HG02970 (cell line): ENCODE measurements at regions not wholly inside any gene's neighbourhood (a gene's known extent, or its start where the extent isn't known, plus 50 kb on each side); places are given as distances from the start of the nearest gene placed in this dataset.

Experiments
- ATAC-seq: cut with Tn5 transposase; IDR thresholded peaks from one replicate; pipeline ENCODE4 v1.9.1; 2021; ENCODE audit warnings: mild to moderate bottlenecking, moderate library complexity, moderate number of reproducible peaks; ENCODE audit not compliant: unreplicated experiment, low FRiP score

- ATAC-seq, result no peak
Observed at GRCh38 chr16:74045513-74045912, 251.1 kb upstream of the PSMD7 start.

GRCh38 chr16:74035816-74036215, 260.8 kb upstream of the PSMD7 start:
- no peak for ATAC-seq

- ATAC-seq, result no peak
Observed at GRCh38 chr16:74034862-74035261, 261.8 kb upstream of the PSMD7 start.

- no peak for ATAC-seq
Observed at GRCh38 chr16:74034200-74034599, 262.4 kb upstream of the PSMD7 start.

- ATAC-seq, result no peak
Observed at GRCh38 chr16:74033441-74033995, 263.1 kb upstream of the PSMD7 start.

- ATAC-seq, result no peak
Observed at GRCh38 chr16:74031551-74031950, 265.1 kb upstream of the PSMD7 start.

- ATAC-seq, result no peak
Observed at GRCh38 chr16:74030000-74030706, 266.5 kb upstream of the PSMD7 start.

GRCh38 chr16:74029115-74029792, 267.4 kb upstream of the PSMD7 start:
- no peak for ATAC-seq

GRCh38 chr16:74026373-74027281, 270.0 kb upstream of the PSMD7 start:
- no peak for ATAC-seq

- ATAC-seq, result no peak
Observed at GRCh38 chr16:74024953-74025352, 271.7 kb upstream of the PSMD7 start.

- no peak for ATAC-seq
Observed at GRCh38 chr16:74020095-74020670, 276.4 kb upstream of the PSMD7 start.

GRCh38 chr16:74019612-74020011, 277.0 kb upstream of the PSMD7 start:
- ATAC-seq, result no peak

- ATAC-seq, result no peak
Observed at GRCh38 chr16:74015953-74016352, 280.7 kb upstream of the PSMD7 start.

GRCh38 chr16:73998707-73999106, 297.9 kb upstream of the PSMD7 start:
- no peak for ATAC-seq

GRCh38 chr16:73997971-73998370, 298.6 kb upstream of the PSMD7 start:
- ATAC-seq, result no peak

- no peak for ATAC-seq
Observed at GRCh38 chr16:73997340-73997711, 299.3 kb upstream of the PSMD7 start.

- ATAC-seq, result no peak
Observed at GRCh38 chr16:73996624-73997339, 299.8 kb upstream of the PSMD7 start.

GRCh38 chr16:73993878-73994277, 302.7 kb upstream of the PSMD7 start:
- ATAC-seq, result no peak

- no peak for ATAC-seq
Observed at GRCh38 chr16:73978407-73978784, 318.2 kb upstream of the PSMD7 start.

- no peak for ATAC-seq
Observed at GRCh38 chr16:73976644-73977043, 320.0 kb upstream of the PSMD7 start.
